ENCODE measurements at regions not wholly inside any gene's neighbourhood (a gene's known extent, or its start where the extent isn't known, plus 50 kb on each side); places are given as distances from the start of the nearest gene placed in this dataset.

DNA sequence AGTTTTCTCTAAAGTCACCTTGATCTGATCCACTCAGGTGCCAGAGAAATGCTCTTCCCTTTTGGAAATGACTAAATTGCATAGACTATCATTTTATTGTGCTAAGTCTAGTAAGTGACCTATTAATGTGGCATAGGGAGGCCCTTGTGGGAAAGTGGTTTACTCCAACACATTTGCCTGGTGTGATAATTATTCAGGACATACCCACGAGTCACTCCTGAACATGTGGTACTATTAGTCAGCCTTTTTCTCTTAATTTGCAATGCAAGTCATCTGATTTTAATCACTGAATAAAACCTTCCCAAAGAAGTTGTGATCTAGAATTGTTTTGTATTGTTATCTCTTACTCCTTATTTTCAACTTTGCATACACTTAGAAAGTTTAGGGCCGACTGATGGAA is 148.7 kb downstream of the OR4C45 start:
- TF ChIP-seq, protein P1, sequence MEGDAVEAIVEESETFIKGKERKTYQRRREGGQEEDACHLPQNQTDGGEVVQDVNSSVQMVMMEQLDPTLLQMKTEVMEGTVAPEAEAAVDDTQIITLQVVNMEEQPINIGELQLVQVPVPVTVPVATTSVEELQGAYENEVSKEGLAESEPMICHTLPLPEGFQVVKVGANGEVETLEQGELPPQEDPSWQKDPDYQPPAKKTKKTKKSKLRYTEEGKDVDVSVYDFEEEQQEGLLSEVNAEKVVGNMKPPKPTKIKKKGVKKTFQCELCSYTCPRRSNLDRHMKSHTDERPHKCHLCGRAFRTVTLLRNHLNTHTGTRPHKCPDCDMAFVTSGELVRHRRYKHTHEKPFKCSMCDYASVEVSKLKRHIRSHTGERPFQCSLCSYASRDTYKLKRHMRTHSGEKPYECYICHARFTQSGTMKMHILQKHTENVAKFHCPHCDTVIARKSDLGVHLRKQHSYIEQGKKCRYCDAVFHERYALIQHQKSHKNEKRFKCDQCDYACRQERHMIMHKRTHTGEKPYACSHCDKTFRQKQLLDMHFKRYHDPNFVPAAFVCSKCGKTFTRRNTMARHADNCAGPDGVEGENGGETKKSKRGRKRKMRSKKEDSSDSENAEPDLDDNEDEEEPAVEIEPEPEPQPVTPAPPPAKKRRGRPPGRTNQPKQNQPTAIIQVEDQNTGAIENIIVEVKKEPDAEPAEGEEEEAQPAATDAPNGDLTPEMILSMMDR (IDR thresholded peaks at IDR 0.05; ENCODE audit: borderline replicate concordance, extremely low read depth, low read length, poor library complexity, severe bottlenecking), result no peak
- TF ChIP-seq EZH2 (IDR thresholded peaks at IDR 0.05; ENCODE audit: borderline replicate concordance, low read depth, low read length, severe bottlenecking), result no peak

All from DND-41 (cell line).